SW 1271 (cell line): ENCODE measurements at regions not wholly inside any gene's neighbourhood (a gene's known extent, or its start where the extent isn't known, plus 50 kb on each side); places are given as distances from the start of the nearest gene placed in this dataset.

Experiments
- DNase-seq, 2 experiments: peaks; one replicate each; lab custom pipeline; 2025; lab: John Stamatoyannopoulos, UW

GRCh38 chr2:221103930-221104329, 468.2 kb downstream of the EPHA4 start:
- DNase-seq: no peak

GRCh38 chr2:221104361-221104811, 467.7 kb downstream of the EPHA4 start:
- DNase-seq: no peak

DNA sequence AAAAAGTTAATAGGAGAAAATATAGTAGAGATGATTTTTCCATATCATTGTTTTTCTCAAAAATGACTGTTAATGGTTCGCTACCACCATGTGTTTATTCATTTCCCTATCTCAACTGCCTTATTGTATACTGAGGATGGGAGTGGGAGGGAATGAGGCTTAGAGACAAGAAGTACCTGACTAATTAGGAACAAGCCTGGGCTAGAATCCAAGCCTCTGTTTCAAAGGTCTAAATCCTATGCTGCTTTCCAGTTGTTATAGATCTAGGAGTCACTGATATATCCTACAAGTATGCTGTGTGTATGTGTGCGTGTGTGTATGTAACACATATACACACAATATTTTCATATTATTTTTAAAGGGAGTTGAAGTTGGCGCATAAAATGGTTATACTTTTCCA, 465.9 kb downstream of the EPHA4 start:
- DNase-seq: no peak

- DNase-seq: no peak
Measured at GRCh38 chr2:221107424-221107823, 464.7 kb downstream of the EPHA4 start.

DNA sequence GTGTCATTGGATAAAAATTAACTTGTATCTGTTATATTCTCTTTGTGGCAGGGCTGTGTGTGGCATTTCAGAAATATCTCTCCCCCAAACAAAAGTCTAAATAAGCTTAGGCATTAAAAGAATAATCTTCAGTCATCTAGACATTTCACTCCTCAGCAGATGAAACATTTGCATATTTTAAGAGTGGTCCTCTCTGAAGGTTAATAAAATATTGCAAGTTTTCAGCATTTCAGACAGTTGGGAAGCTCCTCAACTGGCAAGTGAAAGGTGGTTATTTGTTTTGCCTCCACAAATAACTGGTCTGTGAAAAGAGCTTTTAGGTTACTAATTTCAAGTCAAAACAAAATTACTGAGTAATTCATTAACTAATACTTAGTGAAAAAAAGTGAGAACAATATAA, 462.6 kb downstream of the EPHA4 start:
- DNase-seq: no peak

- no peak for DNase-seq
Measured at GRCh38 chr2:221111739-221112138, 460.4 kb downstream of the EPHA4 start.

DNA sequence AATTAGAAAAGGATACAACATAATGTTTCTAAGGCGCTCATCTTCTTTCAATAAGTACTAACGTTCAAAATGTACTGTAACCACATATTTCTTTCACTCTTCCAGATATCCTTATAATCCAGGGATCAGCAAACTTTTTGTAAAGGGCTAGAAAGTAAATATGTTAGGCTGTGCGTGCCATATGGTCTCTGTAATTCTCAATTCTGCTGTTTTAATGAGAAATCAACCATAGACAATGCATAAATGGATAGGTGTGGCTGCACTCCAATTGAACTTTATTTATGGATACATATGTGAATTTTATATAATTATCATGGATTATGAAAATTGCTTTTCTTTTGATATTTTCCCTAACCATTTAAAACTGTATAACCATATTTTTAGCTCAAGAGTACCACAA, 459.4 kb downstream of the EPHA4 start:
- no peak for DNase-seq

- DNase-seq: no peak
Measured at GRCh38 chr2:221115944-221116343, 456.2 kb downstream of the EPHA4 start.

GRCh38 chr2:221120643-221121042, 451.5 kb downstream of the EPHA4 start:
- no peak for DNase-seq

- DNase-seq: no peak
Measured at GRCh38 chr2:221123396-221123795, 448.7 kb downstream of the EPHA4 start.

- DNase-seq: no peak
Measured at GRCh38 chr2:221124532-221125240, 447.4 kb downstream of the EPHA4 start.

DNA sequence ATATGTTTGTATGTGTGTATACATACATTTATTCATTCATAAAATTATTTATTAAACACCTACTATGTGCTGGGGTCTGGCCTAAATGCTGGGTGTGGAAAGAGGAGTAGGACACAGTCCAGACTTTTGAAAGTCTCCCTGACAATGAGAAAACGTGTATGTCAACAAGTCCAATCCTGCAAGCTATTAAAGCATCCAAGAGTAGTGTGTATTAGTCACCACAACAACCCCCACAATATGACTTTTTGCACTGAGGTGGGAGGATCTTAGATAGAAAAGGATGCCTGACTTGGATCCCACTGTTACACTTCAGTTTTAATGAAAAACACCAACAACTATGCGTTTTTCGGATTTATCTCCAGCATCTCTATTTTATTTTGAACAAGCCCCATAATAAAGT, 446.4 kb downstream of the EPHA4 start:
- no peak for DNase-seq

DNA sequence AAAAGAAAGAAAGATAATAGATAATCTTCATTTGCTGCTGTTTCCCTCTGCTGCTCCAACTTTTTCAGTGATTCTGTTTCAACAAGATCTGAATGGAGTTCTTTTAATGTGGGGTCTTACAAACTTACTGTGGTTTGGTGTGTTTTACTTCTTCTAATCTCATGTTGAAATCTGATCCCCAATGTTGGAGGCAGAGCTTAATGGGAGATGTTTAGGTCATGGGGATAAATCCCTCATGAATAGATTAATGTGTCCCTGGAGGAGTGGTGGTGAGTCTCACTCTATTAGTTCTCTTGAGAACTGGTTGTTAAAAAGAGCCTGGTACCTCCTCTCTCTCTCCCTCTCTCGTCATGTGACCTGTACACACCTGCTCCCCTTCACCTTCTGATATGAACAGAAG, 442.4 kb downstream of the EPHA4 start:
- DNase-seq: no peak

GRCh38 chr2:221130431-221130830, 441.7 kb downstream of the EPHA4 start:
- DNase-seq: no peak

- peak in 1 of 2 experiments; percentile 4 for DNase-seq
Measured at GRCh38 chr2:221133941-221134340, 438.2 kb downstream of the EPHA4 start.

DNA sequence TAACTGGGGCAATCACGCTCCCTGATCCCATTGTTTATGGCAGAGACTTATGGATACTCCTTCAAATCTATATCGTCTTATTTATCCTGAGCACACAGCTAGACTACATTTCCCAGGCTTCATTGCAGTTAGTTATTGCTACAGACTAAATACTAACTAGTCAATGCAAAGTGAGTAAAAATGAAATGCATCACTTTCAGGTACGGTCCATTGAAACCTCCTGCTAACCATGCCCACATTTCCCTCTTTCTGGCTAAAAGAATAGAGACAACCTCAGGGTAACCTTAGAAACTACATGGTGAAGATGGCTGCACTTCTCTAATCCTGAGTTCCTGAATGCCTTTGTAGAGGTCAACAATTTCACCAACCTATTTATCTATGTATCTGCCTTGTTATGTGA, 437.4 kb downstream of the EPHA4 start:
- no peak for DNase-seq

GRCh38 chr2:221135699-221136098, 436.4 kb downstream of the EPHA4 start:
- no peak for DNase-seq

GRCh38 chr2:221137385-221137784, 434.7 kb downstream of the EPHA4 start:
- DNase-seq: no peak

DNA sequence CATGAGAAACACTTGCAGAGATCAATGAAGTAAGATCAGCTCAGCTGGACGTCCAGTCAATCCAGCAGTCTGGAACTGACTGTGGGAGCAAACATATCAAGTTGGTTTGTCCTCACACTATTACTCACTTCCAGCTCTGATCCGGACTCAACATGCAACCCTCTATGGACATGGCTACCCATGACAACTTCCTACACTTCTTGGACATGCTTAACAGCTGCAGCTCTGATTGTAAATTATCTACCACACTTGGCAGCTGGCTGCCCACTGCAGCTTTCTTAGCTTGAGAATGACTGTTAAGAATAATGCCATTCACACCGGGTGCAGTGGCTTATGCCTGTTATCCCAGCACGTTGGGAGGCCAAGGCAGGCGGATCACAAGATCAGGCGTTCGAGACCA, 429.8 kb downstream of the EPHA4 start:
- no peak for DNase-seq

DNA sequence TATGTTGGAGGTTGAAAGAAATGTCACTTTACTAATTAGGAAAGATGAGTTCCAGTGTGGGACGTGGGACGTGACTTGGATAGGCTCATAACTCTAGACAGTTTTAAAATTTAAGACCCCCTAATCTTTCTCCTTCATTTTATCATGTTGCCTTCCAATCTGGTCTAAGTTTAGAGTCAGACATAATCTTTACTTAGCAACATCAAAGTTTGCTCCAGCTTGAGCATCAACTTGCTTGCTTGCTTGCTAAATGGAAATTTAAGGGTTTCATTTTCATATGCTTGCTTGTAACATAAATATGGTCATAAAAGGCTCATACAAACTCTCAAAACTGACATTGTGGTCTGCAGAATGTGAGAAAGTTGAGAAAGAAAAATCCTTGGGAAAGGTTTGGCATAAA, 428.9 kb downstream of the EPHA4 start:
- no peak for DNase-seq

GRCh38 chr2:221144909-221145308, 427.2 kb downstream of the EPHA4 start:
- DNase-seq: no peak

DNA sequence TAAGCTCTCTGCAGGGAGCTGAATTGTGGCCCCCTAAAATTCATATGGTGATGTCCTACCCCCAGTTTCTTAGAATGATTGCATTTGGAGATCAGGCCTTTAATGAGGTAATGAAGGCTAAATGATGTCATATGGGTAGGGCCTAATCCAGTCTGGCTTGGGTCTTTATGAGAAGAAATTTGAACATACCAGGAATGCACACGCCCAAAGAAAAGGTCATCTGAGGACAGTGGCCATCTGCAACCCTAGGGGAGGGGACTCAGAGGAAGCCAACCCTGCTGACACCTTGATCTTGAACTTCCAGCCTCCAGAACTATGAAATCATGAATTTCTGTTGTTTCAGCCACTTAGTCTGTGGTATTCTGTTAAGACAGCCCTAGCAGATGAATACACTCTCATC, 426.7 kb downstream of the EPHA4 start:
- no peak for DNase-seq

- DNase-seq: no peak
Measured at GRCh38 chr2:221153226-221153625, 418.9 kb downstream of the EPHA4 start.

DNA sequence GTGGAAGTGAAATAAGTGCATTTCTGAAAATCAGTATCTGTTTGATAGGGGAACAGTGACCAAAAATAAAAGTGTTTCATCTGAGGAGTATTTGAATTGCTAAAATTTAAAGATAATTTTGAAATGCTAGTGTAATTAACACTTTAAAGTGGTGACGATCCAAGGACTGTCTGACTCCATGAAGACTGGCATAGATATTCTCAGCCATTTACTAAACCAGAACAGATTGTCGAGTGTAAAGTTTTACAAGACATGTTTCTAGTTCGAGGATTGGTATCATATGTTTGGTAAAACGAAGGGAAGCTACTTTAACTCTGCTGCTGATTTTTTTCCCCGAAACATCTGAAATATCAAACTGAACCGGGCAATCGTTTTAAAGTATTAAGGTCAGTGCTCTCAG, 417.9 kb downstream of the EPHA4 start:
- DNase-seq: no peak
